Neutrophil (primary cell): ENCODE measurements at regions not wholly inside any gene's neighbourhood (a gene's known extent, or its start where the extent isn't known, plus 50 kb on each side); places are given as distances from the start of the nearest gene placed in this dataset.

Experiments used
- H3K27ac ChIP-seq: fragments of 200-600 bp; sonication (generic); 2 replicates; pipeline ENCODE4 v1.5.1; 2016; ENCODE audit warnings: mild to moderate bottlenecking, moderate library complexity
- H3K27me3 ChIP-seq: fragments of 200-600 bp; sonication (generic); 2 replicates; pipeline ENCODE4 v1.6.0; 2016; ENCODE audit warnings: mild to moderate bottlenecking
- H3K36me3 ChIP-seq: fragments of 200-600 bp; sonication (generic); 2 replicates; pipeline ENCODE4 v1.5.1; 2017
- H3K4me1 ChIP-seq, 2 experiments: fragments of 200-600 bp in 1 of 2; sonication (generic) in 1 of 2; 1 replicate in 1 of 2; 2 replicates in 1 of 2; pipeline versions ENCODE4 v1.5.1 to v1.6.1; 2013 to 2016; ENCODE audit warnings: low read depth in 1 of 2, low read length in 1 of 2, mild to moderate bottlenecking in 1 of 2, moderate library complexity in 1 of 2; ENCODE audit not compliant: control insufficient read depth in 1 of 2, insufficient read depth in 1 of 2
- H3K4me3 ChIP-seq, 2 experiments: fragments of 200-600 bp in 1 of 2; sonication (generic) in 1 of 2; 1 replicate in 1 of 2; 2 replicates in 1 of 2; pipeline ENCODE4 v1.5.1; 2013 to 2016; ENCODE audit warnings: low read depth in 1 of 2, low read length in 1 of 2, mild to moderate bottlenecking in 1 of 2, moderate library complexity in 1 of 2
- H3K9me3 ChIP-seq: fragments of 200-600 bp; sonication (generic); 2 replicates; pipeline ENCODE4 v1.5.1; 2016
- CTCF ChIP-seq: fragments of 200-600 bp; sonication (generic); IDR thresholded peaks from 2 replicates; pipeline ENCODE4 v1.5.1; 2016; ENCODE audit warnings: antibody characterized with exemption

GRCh38 chr9:72460342-72461312, 60.8 kb upstream of the TMC1 start:
- H3K9me3 ChIP-seq, result no peaks in the 10 kb centered on the region
- no peak for TF ChIP-seq CTCF
- no peaks in the 10 kb centered on the region for H3K36me3 ChIP-seq
- H3K4me1 ChIP-seq, result peaks cover 6 to 11% of the 10 kb centered on the region in 2 experiments
- no peak overlapping the region for H3K27ac ChIP-seq
- H3K4me3 ChIP-seq, result no peak overlapping the region
- no peaks in the 10 kb centered on the region for H3K27me3 ChIP-seq

GRCh38 chr9:72459308-72459707, 62.1 kb upstream of the TMC1 start:
- TF ChIP-seq CTCF, result no peak
- Histone ChIP-seq H3K27ac (no peak overlapping the region), H3K4me1 (peaks cover 0 to 1% of the 10 kb centered on the region in 2 experiments), H3K9me3 (no peaks in the 10 kb centered on the region), H3K27me3 (peaks cover 5% of the 10 kb centered on the region), H3K36me3 (no peaks in the 10 kb centered on the region), H3K4me3 (no peak overlapping the region)

GRCh38 chr9:72458153-72458552, 63.3 kb upstream of the TMC1 start:
- Histone ChIP-seq H3K36me3 (no peaks in the 10 kb centered on the region), H3K9me3 (no peaks in the 10 kb centered on the region), H3K27me3 (peaks cover 5% of the 10 kb centered on the region), H3K27ac (no peak overlapping the region), H3K4me3 (no peak overlapping the region), H3K4me1 (no peaks in the 10 kb centered on the region)
- TF ChIP-seq CTCF, result no peak

- Histone ChIP-seq H3K36me3 (no peaks in the 10 kb centered on the region), H3K27ac (no peak overlapping the region), H3K9me3 (no peaks in the 10 kb centered on the region), H3K4me3 (no peak overlapping the region), H3K4me1 (no peaks in the 10 kb centered on the region), H3K27me3 (peaks cover 5% of the 10 kb centered on the region)
- no peak for TF ChIP-seq CTCF
Measured at GRCh38 chr9:72457366-72457765, 64.0 kb upstream of the TMC1 start.

- H3K27me3 ChIP-seq, result peaks cover 5% of the 10 kb centered on the region
- no peak for TF ChIP-seq CTCF
- H3K36me3 ChIP-seq, result no peaks in the 10 kb centered on the region
- no peaks in the 10 kb centered on the region for H3K4me1 ChIP-seq
- no peak overlapping the region for H3K4me3 ChIP-seq
- H3K9me3 ChIP-seq, result no peaks in the 10 kb centered on the region
- H3K27ac ChIP-seq, result no peak overlapping the region
Measured at GRCh38 chr9:72454871-72455491, 66.4 kb upstream of the TMC1 start.
